WTC11 (cell line): ENCODE measurements at regions not wholly inside any gene's neighbourhood (a gene's known extent, or its start where the extent isn't known, plus 50 kb on each side); places are given as distances from the start of the nearest gene placed in this dataset.

Source experiments
- ATAC-seq: fragments of 200-7000 bp; cut with Tn5 transposase; 2 replicates; pipeline ENCODE4 v1.10.0; 2021; ENCODE audit warnings: mild to moderate bottlenecking, moderate library complexity
- CTCF ChIA-PET: fragments of 300-600 bp; sonication (Branson Sonifier 250); formaldehyde crosslinking; loops from one replicate; lab custom pipeline; 2021; ENCODE audit warnings: antibody characterized with exemption; lab: Charles Lee
- POLR2A ChIA-PET: fragments of 350-600 bp; sonication (Branson Sonifier 250); formaldehyde crosslinking; loops from one replicate; lab custom pipeline; 2021; ENCODE audit warnings: antibody characterized with exemption; lab: Charles Lee
- DNase-seq: peaks from one replicate; pipeline ENCODE4 v3.0.0; 2021; ENCODE audit warnings: low spot score
- H3K27ac Mint-ChIP-seq: 2 replicates; pipeline ENCODE4 v1.8.0; 2021; ENCODE audit warnings: mixed read lengths
- H3K27me3 Mint-ChIP-seq: 2 replicates; pipeline ENCODE4 v1.8.0; 2021; ENCODE audit warnings: low read depth, mild to moderate bottlenecking, moderate library complexity, mixed read lengths
- H3K36me3 Mint-ChIP-seq: 2 replicates; pipeline ENCODE4 v1.8.0; 2021; ENCODE audit warnings: mixed read lengths
- H3K4me1 Mint-ChIP-seq: 2 replicates; pipeline ENCODE4 v1.8.0; 2022; ENCODE audit warnings: mixed read lengths
- H3K4me3 Mint-ChIP-seq: 2 replicates; pipeline ENCODE4 v1.8.0; 2021; ENCODE audit warnings: mild to moderate bottlenecking, moderate library complexity, mixed read lengths
- H3K9me3 Mint-ChIP-seq: 2 replicates; pipeline ENCODE4 v1.8.0; 2021; ENCODE audit warnings: mixed read lengths
- CBFB ChIP-seq: sonication (generic); formaldehyde crosslinking; IDR thresholded peaks from 2 replicates; pipeline ENCODE4 v1.8.1; 2022; ENCODE audit warnings: mild to moderate bottlenecking, low read depth, missing genetic modification reagents
- CREM ChIP-seq: sonication (generic); formaldehyde crosslinking; IDR thresholded peaks from 2 replicates; pipeline ENCODE4 v1.8.1; 2022; ENCODE audit warnings: mild to moderate bottlenecking, missing genetic modification reagents, moderate library complexity
- ETV6 ChIP-seq: sonication (generic); formaldehyde crosslinking; IDR thresholded peaks from 2 replicates; pipeline ENCODE4 v1.8.1; 2022; ENCODE audit warnings: mild to moderate bottlenecking, missing genetic modification reagents
- FOXK1 ChIP-seq: sonication (generic); formaldehyde crosslinking; IDR thresholded peaks from 2 replicates; pipeline ENCODE4 v1.8.0; 2022; ENCODE audit warnings: mild to moderate bottlenecking, moderate library complexity, missing genetic modification reagents
- FOXP1 ChIP-seq: sonication (generic); formaldehyde crosslinking; IDR thresholded peaks from 2 replicates; pipeline ENCODE4 v1.8.0; 2022; ENCODE audit warnings: missing genetic modification reagents, mild to moderate bottlenecking, moderate library complexity, borderline replicate concordance
- JAZF1 ChIP-seq: fragments of 250-450 bp; sonication (Bioruptor Pico); IDR thresholded peaks from 2 replicates; pipeline ENCODE4 v1.9.0; 2021; ENCODE audit warnings: moderate library complexity, mild to moderate bottlenecking, inconsistent platforms
- KAT7 ChIP-seq: sonication (generic); formaldehyde crosslinking; IDR thresholded peaks from 2 replicates; pipeline ENCODE4 v1.8.1; 2023; ENCODE audit warnings: missing genetic modification reagents, mild to moderate bottlenecking, borderline replicate concordance
- NFATC4 ChIP-seq: fragments of 250-450 bp; sonication (Bioruptor Pico); IDR thresholded peaks from 2 replicates; pipeline ENCODE4 v1.9.0; 2021; ENCODE audit warnings: mild to moderate bottlenecking
- NFE2L1 ChIP-seq: sonication (generic); formaldehyde crosslinking; IDR thresholded peaks from 2 replicates; pipeline ENCODE4 v1.8.1; 2023; ENCODE audit warnings: missing genetic modification reagents
- NFYB ChIP-seq: sonication (generic); formaldehyde crosslinking; conservative IDR thresholded peaks from 2 replicates; pipeline ENCODE4 v1.8.0; 2022; ENCODE audit warnings: low read depth, missing genetic modification reagents
- NR1H2 ChIP-seq: sonication (generic); formaldehyde crosslinking; IDR thresholded peaks from 2 replicates; pipeline ENCODE4 v1.9.0; 2021; ENCODE audit warnings: mild to moderate bottlenecking, moderate library complexity, missing genetic modification reagents
- RELA ChIP-seq: sonication (generic); formaldehyde crosslinking; IDR thresholded peaks from 2 replicates; pipeline ENCODE4 v1.8.1; 2022; ENCODE audit warnings: missing genetic modification reagents, mild to moderate bottlenecking, borderline replicate concordance
- TCF7 ChIP-seq: sonication (generic); formaldehyde crosslinking; IDR thresholded peaks from 2 replicates; pipeline ENCODE4 v1.8.0; 2022; ENCODE audit warnings: mild to moderate bottlenecking, low read depth, missing genetic modification reagents, moderate library complexity
- TEAD1 ChIP-seq: sonication (generic); formaldehyde crosslinking; IDR thresholded peaks from 2 replicates; pipeline ENCODE4 v1.8.0; 2022; ENCODE audit warnings: mild to moderate bottlenecking, missing genetic modification reagents
- TP53 ChIP-seq: sonication (generic); formaldehyde crosslinking; IDR thresholded peaks from 2 replicates; pipeline ENCODE4 v1.8.1; 2023; ENCODE audit warnings: mild to moderate bottlenecking, missing genetic modification reagents
- ZNF121 ChIP-seq: sonication (generic); formaldehyde crosslinking; IDR thresholded peaks from 2 replicates; pipeline ENCODE4 v1.8.0; 2023; ENCODE audit warnings: missing genetic modification reagents
- ZNF138 ChIP-seq: sonication (generic); formaldehyde crosslinking; conservative IDR thresholded peaks from 2 replicates; pipeline ENCODE4 v1.8.1; 2022; ENCODE audit warnings: mild to moderate bottlenecking, moderate library complexity, missing genetic modification reagents
- ZNF423 ChIP-seq: fragments of 250-450 bp; sonication (Bioruptor Pico); IDR thresholded peaks from 2 replicates; pipeline ENCODE4 v2.1.2; 2022; ENCODE audit warnings: mild to moderate bottlenecking, moderate library complexity
- TF ChIP-seq, protein P1 (sequence below): sonication (generic); formaldehyde crosslinking; IDR thresholded peaks from 2 replicates; pipeline ENCODE4 v1.8.1; 2022; ENCODE audit warnings: mild to moderate bottlenecking, missing genetic modification reagents, moderate library complexity, borderline replicate concordance
- TF ChIP-seq, protein P2 (sequence below): sonication (generic); formaldehyde crosslinking; IDR thresholded peaks from 2 replicates; pipeline ENCODE4 v1.8.0; 2022; ENCODE audit warnings: missing genetic modification reagents
- TF ChIP-seq, protein P3 (sequence below): sonication (generic); formaldehyde crosslinking; conservative IDR thresholded peaks from 2 replicates; pipeline ENCODE4 v1.8.1; 2023; ENCODE audit warnings: mild to moderate bottlenecking, low read depth, missing genetic modification reagents, moderate library complexity

DNA sequence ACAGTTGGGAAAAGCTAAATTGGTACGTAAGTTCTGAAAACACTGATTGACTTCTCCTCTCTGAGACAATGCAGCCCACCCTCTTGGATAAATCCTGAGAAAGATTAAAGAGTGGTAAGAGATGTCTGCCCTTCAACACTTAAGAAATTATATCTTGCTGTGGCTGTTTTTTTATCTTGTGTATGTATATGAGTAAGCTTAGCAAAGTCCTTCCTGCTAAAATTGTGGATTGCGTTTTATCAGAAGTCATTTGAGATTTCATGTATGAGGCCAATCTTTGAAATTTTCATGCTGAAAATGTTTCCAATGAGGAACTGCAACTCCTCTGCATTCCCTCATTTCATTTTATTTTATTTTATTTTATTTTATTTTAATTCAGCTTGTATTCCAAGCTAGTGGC is 106.2 kb upstream of the INHBA start:
- Mint-ChIP-seq H3K4me3 (no peak overlapping the region), H3K27me3 (no peaks in the 10 kb centered on the region; the same call in 1 of the 2 replicates), H3K27ac (peak overlapping the region; percentile 100), H3K9me3 (peaks cover 24% of the 10 kb centered on the region), H3K4me1 (peaks cover 40% of the 10 kb centered on the region), H3K36me3 (peaks cover 23% of the 10 kb centered on the region)
- no peak for DNase-seq
- no peak for TF ChIP-seq ZNF423 (CRISPR knock-in tag)
- no peak for TF ChIP-seq ZNF138 (CRISPR knock-in tag)
- no peak for TF ChIP-seq TP53 (CRISPR knock-in tag)
- no peak for TF ChIP-seq NFATC4
- no peak for ATAC-seq
- ChIA-PET CTCF (no interaction called here), POLR2A (no interaction called here)

DNA sequence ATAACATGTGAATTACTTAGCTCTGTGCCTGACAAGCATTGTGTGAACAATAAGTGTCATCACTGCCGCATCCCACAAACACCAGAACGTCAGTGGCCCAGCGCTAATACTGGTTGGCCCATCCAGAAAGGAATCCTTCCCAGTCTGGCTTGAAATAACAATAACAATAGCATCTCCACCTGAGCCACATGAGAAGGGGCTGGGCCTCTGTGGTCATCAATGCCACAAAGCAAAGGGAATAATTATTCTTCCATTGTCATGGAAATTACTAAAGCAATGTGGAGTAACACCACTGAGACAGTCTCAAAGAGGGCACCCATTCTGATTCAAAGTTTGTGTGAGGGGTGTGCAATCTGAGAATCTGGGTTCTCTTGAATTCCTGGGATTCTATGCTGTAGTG is 105.7 kb upstream of the INHBA start:
- 0 out of 2 replicates have a peak, but pooled peaks have one; percentile 30 for TF ChIP-seq CREM (CRISPR knock-in tag)
- no peak for TF ChIP-seq RELA (CRISPR knock-in tag)
- no peak; the same call in 1 of the 2 replicates for TF ChIP-seq TEAD1 (CRISPR knock-in tag)
- 0 out of 2 replicates have a peak, but pooled peaks have one; percentile 25 for TF ChIP-seq FOXK1 (CRISPR knock-in tag)
- 0 out of 2 replicates have a peak, but pooled peaks have one; percentile 54 for TF ChIP-seq CBFB (CRISPR knock-in tag)
- peak; percentile 31; the same call in 1 of the 2 replicates for TF ChIP-seq ETV6 (CRISPR knock-in tag)
- peak; percentile 64 for DNase-seq
- peaks cover 44% of the 10 kb centered on the region for H3K4me1 Mint-ChIP-seq
- CTCF ChIA-PET, result no interaction called here
- ATAC-seq, result peak; percentile 96
- H3K36me3 Mint-ChIP-seq, result peaks cover 23% of the 10 kb centered on the region
- POLR2A ChIA-PET, result no interaction called here
- H3K4me3 Mint-ChIP-seq, result peak overlapping the region; percentile 48
- H3K9me3 Mint-ChIP-seq, result peaks cover 24% of the 10 kb centered on the region
- H3K27me3 Mint-ChIP-seq, result no peaks in the 10 kb centered on the region; the same call in 1 of the 2 replicates
- peak overlapping the region; percentile 100 for H3K27ac Mint-ChIP-seq

- no peaks in the 10 kb centered on the region for H3K27me3 Mint-ChIP-seq
- TF ChIP-seq JAZF1 (no peak), NFE2L1 (CRISPR knock-in tag) (no peak), NFYB (CRISPR knock-in tag) (no peak), TCF7 (CRISPR knock-in tag) (no peak), FOXP1 (no peak), FOXK1 (CRISPR knock-in tag) (no peak), ZNF423 (CRISPR knock-in tag) (no peak), ZNF121 (CRISPR knock-in tag) (no peak), NR1H2 (CRISPR knock-in tag) (no peak), KAT7 (CRISPR knock-in tag) (no peak)
- TF ChIP-seq, protein P1, sequence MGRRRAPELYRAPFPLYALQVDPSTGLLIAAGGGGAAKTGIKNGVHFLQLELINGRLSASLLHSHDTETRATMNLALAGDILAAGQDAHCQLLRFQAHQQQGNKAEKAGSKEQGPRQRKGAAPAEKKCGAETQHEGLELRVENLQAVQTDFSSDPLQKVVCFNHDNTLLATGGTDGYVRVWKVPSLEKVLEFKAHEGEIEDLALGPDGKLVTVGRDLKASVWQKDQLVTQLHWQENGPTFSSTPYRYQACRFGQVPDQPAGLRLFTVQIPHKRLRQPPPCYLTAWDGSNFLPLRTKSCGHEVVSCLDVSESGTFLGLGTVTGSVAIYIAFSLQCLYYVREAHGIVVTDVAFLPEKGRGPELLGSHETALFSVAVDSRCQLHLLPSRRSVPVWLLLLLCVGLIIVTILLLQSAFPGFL (CRISPR knock-in tag), result no peak
- TF ChIP-seq, protein P2, sequence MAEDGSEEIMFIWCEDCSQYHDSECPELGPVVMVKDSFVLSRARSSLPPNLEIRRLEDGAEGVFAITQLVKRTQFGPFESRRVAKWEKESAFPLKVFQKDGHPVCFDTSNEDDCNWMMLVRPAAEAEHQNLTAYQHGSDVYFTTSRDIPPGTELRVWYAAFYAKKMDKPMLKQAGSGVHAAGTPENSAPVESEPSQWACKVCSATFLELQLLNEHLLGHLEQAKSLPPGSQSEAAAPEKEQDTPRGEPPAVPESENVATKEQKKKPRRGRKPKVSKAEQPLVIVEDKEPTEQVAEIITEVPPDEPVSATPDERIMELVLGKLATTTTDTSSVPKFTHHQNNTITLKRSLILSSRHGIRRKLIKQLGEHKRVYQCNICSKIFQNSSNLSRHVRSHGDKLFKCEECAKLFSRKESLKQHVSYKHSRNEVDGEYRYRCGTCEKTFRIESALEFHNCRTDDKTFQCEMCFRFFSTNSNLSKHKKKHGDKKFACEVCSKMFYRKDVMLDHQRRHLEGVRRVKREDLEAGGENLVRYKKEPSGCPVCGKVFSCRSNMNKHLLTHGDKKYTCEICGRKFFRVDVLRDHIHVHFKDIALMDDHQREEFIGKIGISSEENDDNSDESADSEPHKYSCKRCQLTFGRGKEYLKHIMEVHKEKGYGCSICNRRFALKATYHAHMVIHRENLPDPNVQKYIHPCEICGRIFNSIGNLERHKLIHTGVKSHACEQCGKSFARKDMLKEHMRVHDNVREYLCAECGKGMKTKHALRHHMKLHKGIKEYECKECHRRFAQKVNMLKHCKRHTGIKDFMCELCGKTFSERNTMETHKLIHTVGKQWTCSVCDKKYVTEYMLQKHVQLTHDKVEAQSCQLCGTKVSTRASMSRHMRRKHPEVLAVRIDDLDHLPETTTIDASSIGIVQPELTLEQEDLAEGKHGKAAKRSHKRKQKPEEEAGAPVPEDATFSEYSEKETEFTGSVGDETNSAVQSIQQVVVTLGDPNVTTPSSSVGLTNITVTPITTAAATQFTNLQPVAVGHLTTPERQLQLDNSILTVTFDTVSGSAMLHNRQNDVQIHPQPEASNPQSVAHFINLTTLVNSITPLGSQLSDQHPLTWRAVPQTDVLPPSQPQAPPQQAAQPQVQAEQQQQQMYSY (CRISPR knock-in tag), result no peak
- TF ChIP-seq, protein P3, sequence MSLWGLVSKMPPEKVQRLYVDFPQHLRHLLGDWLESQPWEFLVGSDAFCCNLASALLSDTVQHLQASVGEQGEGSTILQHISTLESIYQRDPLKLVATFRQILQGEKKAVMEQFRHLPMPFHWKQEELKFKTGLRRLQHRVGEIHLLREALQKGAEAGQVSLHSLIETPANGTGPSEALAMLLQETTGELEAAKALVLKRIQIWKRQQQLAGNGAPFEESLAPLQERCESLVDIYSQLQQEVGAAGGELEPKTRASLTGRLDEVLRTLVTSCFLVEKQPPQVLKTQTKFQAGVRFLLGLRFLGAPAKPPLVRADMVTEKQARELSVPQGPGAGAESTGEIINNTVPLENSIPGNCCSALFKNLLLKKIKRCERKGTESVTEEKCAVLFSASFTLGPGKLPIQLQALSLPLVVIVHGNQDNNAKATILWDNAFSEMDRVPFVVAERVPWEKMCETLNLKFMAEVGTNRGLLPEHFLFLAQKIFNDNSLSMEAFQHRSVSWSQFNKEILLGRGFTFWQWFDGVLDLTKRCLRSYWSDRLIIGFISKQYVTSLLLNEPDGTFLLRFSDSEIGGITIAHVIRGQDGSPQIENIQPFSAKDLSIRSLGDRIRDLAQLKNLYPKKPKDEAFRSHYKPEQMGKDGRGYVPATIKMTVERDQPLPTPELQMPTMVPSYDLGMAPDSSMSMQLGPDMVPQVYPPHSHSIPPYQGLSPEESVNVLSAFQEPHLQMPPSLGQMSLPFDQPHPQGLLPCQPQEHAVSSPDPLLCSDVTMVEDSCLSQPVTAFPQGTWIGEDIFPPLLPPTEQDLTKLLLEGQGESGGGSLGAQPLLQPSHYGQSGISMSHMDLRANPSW (CRISPR knock-in tag), result no peak
- no peak for ATAC-seq
- POLR2A ChIA-PET, result no interaction called here
- H3K4me3 Mint-ChIP-seq, result no peak overlapping the region
- H3K27ac Mint-ChIP-seq, result no peak overlapping the region
- no peak for DNase-seq
- peaks cover 4% of the 10 kb centered on the region for H3K36me3 Mint-ChIP-seq
- peaks cover 25% of the 10 kb centered on the region for H3K4me1 Mint-ChIP-seq
- CTCF ChIA-PET, result interaction anchor here (1.6 kb wide), 1 partner anchor 89 kb away, joined by 3 read pairs; no protein-coding TSS in a partner anchor
- H3K9me3 Mint-ChIP-seq, result peaks cover 4% of the 10 kb centered on the region
These were observed 100.7 kb upstream of the INHBA start for GRCh38 chr7:41803569-41803968.
